GM19455 (cell line): ENCODE measurements at regions not wholly inside any gene's neighbourhood (a gene's known extent, or its start where the extent isn't known, plus 50 kb on each side); places are given as distances from the start of the nearest gene placed in this dataset.

Source experiments
- ATAC-seq: cut with Tn5 transposase; IDR thresholded peaks from one replicate; pipeline ENCODE4 v1.9.1; 2021; ENCODE audit not compliant: unreplicated experiment

DNA sequence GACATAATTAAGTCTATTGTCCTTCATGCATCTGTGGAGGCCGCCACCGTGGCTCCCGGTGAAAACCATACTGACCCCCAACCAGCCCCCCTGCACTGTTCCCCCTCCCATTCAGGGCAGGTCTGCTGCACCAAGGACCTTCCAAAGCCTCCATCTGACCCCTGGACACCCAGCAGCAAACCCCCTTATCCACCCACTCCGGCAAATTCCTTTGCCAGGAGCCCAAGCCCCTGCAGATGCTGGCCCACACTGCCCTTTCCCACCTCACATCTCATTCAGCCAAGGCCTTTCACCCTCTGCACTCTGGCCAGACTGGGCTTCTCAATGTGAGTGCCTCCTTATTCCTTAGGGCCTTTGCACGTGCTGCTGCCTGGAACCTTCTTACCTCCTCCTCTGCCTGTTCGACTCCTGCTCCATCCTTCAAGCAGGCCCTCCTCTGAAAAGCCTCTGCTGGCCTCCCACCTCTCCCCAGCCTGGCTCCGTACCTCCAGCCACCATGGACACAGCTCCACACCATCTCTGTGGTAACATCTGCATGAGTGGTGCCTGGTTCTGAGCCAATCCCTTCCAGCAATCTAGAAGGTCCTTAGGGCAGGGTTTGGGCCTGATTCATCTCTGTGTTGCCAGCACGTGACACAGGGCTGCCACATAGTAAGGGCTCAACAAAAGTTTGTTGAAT lies 230.7 kb downstream of the BCL11B start:
- ATAC-seq, result no peak

DNA sequence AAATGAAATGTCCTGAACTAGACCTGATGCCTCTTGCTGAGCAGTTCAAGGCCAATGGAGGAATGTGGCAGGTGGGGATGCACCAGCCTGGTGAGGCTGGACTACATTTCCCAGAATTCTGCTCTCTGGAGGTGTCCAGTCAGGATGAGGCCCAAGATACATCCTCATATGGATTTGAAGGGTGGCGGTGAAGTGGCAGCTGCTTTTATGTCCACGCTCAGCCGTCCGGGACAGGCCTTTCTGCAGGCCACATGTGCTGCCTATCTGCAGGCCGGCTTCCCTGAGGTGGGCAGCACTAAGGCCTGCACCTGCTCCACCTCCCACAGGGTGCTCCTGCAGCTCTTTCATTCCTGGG lies 230.2 kb downstream of the BCL11B start:
- no peak for ATAC-seq

DNA sequence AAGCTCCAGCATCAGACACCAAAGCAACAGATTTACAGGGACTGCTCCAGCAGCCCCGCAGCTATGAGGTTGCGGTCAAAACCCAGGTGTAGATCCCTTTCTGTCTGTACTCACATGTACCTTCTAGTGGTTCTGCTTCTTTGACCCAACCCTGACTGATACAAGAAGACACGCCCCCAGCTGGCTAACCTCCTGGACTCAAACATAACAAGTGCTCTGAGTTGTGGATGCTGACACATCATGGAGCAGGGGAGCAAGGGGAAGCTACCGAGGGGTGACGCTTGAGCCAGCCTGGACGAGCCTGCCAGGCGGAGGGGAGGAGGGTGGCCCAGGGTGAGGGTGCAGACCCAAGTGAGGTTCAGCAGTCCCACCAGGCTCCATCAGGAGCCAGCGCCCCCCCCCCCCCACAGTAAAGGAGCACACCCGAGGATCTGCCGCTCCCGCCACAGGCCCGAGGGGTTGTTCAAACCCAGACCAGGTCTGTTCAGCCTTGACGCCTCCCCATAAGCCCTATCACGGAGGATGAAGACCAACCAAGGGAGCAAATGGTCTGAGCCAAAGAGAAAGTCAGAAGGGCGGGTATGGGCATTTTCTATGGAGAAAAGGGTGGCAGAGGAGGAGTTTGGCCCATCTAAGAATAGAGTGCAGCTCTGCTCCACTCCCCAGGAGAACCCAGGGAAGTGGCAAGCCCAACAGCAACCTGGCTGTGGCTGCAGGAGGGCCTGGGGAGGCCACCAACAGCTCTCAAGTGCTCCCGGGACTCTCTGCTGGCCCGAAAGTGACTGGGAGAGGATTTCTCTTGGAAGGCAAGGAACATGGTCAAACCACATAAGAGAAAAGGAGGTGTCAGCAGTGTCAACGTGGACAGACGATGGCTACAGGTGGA lies 229.4 kb downstream of the BCL11B start:
- ATAC-seq, result no peak

DNA sequence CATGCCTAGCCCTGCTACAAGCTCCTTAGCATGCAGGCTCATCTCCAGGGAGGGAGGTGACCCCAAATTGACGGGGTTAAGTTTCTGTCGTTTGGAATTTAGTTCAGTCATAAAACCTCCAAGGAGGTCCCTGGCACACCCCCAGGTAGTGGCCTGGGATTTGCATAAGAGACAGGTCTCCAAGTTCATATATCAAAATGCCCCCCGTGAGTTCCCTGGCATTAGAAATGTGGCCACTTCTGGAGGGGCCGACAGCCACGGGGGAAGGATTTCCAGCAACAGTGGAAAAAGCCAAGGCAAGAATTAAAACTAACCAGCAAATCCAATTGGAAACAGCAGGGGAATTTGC lies 228.8 kb downstream of the BCL11B start:
- no peak for ATAC-seq

DNA sequence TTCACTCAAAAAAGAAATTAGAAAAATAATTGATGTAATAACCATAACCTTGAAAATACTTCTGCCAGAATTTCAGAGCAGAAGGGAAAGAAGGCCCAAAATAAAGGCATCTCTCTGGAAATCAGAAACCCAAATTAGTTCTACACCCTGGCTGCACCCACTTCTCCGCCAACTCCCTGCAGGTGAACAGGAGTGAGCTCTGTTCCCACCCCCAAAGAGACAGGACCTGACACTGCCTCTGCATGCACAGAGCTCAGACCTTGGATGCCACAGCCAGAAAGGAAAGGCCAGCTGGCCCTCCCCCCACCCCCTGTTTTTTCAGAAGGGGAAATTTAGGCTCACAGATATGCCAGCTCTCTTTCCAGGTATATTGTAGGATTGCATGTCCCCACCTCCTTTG lies 228.2 kb downstream of the BCL11B start:
- ATAC-seq, result no peak

DNA sequence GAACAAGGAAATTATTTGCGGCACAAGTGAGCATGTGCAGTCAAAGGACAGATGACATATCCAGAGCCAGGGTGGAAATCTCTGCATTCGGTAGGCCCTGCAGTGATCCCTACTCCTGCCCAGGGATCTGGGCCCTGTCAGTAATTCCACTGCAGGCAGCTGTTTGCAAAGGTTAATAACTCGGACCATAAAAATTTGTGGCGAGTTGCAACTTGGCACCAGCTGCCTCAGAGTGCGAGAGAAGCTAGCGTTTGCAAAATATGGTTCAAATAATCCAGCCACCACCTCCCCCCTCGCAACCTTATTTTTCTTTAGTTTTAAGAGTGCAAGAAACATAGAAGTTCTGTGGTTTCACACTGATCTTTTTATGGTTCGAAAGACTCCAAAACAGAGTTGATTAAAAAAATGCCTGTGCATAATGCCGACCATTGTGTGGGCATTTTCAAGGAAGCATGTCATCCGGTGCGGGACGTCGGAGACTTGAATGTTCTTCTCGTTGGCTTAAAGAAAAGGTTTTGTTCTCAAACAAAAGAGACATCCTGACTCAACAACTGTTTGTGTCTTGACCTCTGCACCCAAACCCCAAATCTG lies 224.5 kb downstream of the BCL11B start:
- no peak for ATAC-seq

DNA sequence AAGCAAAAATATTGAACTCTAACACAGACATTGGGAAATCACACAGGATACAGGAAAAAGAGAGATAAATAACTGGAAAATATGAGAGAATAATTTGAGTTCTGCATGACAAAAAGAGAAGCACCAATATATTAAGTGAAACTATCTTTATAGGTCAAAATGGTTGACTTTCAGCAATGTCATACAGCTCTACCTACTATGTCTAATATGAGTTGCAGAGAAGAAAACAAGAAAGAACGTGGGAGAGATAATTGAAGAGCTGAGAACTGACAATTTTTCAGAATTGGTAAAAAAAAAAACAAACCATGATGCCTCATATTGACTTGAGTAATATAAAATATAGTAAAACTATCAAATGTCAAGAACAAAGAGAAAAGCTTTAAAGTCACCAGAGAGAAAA lies 221.7 kb downstream of the BCL11B start:
- no peak for ATAC-seq

DNA sequence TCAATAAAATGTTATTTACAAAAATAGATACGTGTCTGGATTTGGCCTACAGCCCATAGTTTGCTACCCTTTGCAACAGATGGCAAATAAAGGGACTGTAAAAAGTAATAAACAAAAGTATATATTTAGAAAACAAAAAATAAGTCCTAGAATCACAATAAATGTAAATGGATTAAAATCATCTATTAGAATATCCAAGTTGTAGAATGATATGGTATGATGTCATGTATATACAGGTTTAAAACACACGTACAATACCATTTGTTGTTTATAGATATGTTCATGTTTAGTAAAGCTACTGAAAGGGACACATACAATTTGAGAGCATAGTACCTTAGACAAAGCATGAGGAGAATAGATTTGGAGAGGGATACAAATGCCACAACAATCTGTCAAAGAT lies 219.5 kb downstream of the BCL11B start:
- no peak for ATAC-seq

DNA sequence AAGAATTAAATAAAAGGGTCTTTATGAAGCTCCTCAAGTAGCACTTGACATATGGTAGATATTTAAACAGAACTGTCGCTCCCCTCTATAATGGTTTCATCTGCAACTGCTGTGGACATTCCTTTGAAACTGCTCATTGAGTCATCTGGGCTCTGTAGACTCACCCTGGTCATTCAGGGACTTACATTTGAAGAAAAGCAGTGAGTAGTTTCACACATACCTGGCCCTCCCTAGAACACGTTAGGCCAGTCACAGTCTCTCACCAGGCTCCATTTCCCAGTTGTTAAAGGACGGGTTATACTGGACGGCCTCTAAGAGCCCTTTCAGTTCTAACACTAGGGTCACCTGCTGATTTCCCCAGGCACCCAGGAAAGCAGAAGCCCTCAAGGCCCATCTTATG lies 217.0 kb downstream of the BCL11B start:
- ATAC-seq, result no peak

DNA sequence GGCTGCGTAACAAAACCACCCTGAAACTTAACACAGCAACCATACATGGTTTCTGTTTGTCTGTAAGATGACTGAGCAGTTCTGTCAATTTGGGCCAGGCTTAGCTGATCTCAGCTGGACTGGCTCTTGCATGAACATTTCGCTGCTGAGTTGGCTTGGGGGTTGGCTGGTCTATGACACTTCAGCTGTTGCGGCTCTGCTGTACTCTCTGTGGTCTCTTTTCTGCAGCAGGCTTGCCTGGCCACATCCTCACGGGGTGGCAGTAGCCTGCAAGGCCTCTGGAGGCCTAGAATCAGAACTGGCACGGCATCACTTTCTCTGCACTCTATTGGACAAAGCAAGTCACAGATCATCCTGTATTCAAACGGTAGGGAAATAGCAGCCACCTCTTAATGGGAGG lies 216.2 kb downstream of the BCL11B start:
- no peak for ATAC-seq

DNA sequence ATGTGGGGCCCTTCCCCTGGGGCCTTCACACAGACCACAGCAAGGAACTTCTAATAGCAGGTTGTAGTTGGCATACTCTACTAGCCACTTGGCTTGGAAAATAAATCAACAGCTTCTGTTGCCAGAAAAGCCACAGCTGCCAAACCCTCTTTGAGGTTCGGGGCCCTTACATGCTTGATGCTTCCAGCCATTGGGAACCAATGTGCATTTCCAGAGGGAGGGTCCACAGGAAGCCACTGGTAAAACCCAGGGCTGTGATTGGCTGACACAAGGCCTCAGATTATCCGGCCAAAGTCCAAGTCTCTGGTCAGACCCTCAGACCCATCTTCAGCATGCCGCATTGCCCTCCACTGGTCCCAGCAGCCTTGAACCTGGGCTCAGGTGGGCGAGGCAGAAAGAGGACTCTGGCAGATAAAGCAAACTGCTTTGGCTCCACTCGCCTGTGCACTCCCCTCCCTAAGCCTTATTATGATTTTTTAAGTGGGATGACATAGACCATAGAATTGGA lies 214.4 kb downstream of the BCL11B start:
- ATAC-seq, result no peak

DNA sequence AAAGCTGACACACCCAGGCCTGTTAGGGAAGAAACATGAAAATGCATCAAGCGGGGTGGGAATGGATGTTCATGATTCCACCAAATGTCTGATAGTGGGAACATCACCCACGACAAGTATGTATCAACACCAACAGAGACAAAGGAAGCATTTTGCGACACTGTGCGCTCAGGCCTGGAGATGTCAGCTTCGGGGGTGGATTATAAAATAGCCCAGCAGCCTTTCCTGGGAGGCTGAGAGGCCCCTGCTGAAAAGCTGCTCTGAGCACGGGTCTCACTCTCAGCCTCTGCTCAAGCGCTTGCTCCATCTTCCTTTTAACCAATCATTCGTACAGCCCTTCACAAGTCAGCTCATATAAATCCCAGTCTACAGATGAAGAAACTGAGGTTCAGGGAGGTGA lies 213.5 kb downstream of the BCL11B start:
- ATAC-seq, result no peak

DNA sequence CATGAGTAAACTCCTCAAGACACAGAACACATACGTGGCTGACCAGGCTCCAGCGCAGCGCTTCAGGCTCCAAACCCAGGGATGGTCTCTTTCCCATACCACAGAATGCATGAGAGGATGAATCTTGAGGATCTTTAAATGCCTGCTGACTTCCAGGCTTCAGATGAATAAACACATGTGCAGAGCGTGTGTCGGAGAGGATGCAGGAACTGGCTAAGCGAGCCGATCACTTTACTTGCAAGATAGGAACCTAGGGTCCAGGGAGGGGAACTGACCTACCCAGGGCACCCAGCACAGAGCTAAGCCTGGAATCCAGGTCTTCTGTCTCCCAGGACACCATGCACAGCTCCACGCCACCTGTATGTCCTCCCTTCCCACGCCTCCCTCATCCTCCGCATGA lies 209.8 kb downstream of the BCL11B start:
- ATAC-seq, result no peak

DNA sequence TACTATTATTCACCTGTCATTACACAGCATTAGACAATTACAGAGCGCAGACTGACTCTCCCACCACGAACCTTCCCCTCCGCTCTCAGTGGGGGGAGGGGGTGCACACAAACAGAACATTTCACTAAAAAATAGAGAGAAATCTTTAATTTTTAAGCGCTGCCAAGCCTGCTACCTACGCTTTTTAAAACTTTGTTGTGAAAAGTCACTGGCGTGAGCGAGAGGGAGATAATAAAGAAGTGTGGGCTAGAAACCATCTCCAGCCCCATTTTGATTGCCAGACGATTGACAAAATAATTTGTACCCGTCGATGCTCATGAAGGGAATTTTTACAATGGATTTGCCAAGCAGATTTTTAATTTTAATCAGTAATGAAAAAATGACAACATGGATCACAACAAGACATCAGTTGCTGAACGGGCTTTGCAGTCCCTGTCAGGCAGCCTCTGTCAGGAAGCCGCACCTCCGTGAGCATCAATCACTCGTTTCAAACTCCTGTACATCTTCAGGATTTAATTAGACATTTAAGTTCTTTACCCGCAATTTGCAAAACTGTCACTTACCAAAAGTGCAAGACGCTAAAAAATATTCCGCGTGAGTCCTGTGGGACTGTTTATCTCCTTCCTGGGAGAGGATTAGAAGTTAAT lies 209.1 kb downstream of the BCL11B start:
- ATAC-seq, result no peak

DNA sequence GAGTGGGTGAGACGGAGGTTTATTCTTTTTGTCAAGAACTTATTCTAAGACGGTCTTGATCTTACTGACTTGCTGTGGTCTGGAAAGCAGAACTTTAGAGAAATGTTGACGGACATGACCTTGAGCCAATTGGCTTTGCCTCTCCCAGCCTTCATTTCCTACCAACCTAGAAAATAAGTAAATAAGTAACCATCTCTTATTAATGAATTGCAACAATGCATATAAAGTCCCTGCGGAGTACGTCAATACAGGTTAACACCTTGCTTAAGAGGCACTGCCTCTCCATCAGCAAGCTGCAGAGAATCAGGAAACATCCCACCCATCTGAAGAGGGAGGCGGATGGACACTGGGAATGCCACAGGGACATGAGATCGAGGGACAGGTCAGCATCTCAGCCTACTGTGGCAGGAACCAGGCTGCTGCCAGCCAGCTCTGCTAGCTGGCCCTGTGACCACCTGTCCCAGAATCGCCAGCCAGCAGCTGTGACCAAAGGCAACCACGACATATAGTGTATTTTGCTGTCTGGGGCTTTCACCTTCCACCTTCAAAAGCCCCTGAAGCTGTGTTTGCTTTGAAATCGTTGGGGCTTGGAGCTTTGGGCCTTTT lies 208.3 kb downstream of the BCL11B start:
- no peak for ATAC-seq

DNA sequence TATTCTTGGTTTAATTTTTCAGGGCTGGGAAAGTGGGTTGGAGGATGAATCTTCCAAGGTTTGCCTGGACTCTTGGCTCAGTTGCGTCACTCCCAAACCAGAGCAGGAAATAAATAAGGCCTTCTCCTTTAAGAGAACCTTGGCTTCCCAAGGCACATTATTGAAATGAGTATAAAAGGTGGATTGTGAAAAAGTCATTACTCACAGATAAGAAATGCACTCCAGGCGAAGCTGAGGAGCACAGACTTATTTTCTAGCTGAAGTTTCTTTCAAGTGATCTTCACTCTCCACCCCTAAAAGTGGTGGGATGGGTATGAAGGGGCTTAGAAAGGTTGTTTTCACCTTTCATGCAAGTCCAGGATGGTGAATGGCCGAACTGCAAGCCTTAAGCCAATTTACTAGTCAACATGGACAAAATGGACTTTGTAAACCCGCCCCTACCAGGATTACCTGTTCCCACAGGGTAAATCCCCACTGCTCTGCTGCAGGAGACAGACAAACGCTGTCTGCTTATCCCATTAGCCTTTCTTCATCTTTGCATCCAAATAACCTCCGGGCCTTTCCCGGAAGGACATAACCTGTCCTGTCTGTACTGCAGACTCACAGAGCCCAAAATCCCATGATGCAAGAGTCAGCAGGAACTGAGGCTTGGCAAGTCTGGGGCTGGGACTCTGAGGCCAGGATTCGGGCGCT lies 207.6 kb downstream of the BCL11B start:
- ATAC-seq, result no peak

DNA sequence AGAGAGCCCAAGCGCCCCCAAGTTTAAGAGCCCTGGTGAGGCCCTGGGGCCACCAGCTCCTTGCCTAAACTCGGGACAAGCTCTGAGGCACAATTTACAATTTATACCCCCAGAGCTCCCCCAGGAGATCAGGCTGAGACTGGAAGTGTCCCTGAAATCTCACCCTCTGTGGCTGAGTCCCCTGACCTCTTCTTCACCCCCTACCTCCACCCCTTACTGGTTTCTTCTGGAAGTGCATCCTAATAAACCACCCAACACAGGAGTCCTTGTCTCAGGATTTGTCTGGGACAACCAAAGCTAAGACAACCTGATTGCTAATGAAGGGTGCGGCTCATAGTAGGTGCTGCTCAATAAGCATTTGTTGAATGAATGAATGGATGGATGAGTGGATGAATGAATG lies 206.4 kb downstream of the BCL11B start:
- ATAC-seq, result no peak

DNA sequence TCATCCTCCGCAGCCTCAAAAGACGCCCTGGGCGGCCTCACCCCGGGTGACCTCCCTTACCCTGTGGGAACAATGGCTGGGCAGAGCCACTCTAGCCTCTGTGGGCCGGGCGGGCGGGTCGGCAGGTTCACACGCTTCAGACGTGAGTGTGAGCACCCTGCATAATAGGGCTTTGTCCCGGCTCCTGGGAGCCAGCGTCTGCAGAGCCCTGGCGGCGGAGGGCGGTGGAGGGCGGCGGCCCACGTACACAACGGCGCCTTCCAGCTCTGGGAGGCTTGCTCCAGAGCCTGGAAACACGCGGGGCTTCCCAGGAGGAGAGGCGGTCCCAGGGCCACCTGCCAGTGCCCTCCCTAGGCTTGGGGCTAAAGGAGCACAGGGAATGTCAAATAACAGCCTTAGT lies 205.6 kb downstream of the BCL11B start:
- no peak for ATAC-seq

DNA sequence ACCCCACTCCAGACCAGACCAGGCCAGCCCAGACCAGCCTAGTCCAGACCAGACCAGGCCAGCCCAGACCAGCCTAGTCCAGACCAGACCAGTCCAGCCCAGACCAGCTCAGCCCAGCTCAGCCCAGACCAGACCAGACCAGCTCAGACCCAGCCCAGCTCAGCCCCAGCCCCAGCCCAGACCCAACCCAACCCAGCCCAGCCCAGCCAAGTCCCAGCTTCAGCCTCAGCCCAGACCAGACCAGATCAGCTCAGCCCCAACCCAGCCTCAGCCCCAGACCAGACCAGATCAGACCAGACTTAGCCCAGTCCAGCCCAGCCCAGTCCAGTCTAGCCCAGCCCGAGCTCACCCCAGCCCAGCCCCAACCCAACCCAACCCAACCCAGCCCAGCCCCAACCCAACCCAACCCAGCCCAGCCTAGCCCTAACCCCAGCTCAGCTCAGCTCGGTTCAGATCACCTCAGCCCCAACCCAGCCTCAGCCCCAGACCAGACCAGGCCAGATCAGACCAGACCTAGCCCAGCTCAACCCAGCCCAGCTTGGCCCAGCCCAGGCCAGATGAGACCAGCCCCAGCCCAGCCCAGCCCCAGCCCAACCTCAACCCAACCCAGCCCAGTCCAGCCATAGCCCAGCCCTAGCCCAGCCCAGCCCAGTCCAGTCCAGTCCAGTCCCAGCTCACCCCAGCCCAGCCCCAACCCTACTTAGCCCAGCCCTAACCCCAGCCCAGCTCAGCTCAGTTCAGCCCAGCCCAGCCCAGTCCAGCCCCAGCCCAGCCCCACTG lies 204.7 kb downstream of the BCL11B start:
- no peak for ATAC-seq

DNA sequence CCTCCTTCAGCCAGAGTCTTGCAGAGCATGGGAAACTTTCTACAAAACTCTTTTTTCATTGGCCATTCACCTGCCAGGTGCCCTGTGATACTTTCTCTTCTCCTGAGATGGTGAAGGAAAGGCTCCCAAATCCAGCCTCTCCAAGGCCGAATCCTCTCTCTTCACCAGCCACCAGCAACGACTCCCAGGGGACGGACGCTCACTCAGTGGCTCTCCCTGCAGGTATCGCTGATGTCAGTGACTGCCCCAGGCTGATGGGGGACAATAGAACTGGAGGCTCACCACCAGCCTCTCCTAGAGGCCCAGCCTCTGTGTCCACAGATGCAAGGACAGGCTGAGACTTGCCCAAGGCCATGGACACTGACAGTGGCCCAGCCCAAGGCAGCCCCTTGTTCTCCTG lies 204.1 kb downstream of the BCL11B start:
- no peak for ATAC-seq
